Naive thymus-derived CD8-positive, alpha-beta T cell (primary cell): ENCODE measurements at regions not wholly inside any gene's neighbourhood (a gene's known extent, or its start where the extent isn't known, plus 50 kb on each side); places are given as distances from the start of the nearest gene placed in this dataset.

Experiments
- ATAC-seq, 2 donors: fragments of 150-1000 bp; cut with Tn5 transposase in 1 of 2; sonication (Bioruptor Pico), chemical (Tn5 transposase) in 1 of 2; 1 replicate in 1 of 2; 2 replicates in 1 of 2; pipeline ENCODE4 v1.10.0; 2021; ENCODE audit warnings: mild to moderate bottlenecking in 2 of 2, moderate library complexity in 2 of 2
- POLR2A ChIA-PET: fragments of 350-600 bp; sonication (Branson Sonifier 250); formaldehyde crosslinking; loops from one replicate; lab custom pipeline; 2021; ENCODE audit warnings: antibody characterized with exemption; lab: Charles Lee
- DNase-seq, 10 donors: peaks; one replicate each; pipeline versions ENCODE4 v3.0.0 to v3.0.0-alpha.2; 2020 to 2022
- H3K27ac Mint-ChIP-seq, 10 donors: one replicate each; pipeline ENCODE4 v1.8.0; 2020 to 2022; ENCODE audit warnings: mild to moderate bottlenecking in 10 of 10, mixed read lengths in 10 of 10, moderate library complexity in 4 of 10, inconsistent platforms in 1 of 10
- H3K27me3 Mint-ChIP-seq, 5 donors: one replicate each; pipeline ENCODE4 v1.8.0; 2021 to 2022; ENCODE audit warnings: mixed read lengths in 5 of 5
- H3K36me3 Mint-ChIP-seq, 3 donors: one replicate each; pipeline ENCODE4 v1.8.0; 2020 to 2022; ENCODE audit warnings: mixed read lengths in 3 of 3, mild to moderate bottlenecking in 2 of 3, inconsistent platforms in 1 of 3
- H3K4me1 Mint-ChIP-seq, 4 donors: one replicate each; pipeline ENCODE4 v1.8.0; 2021 to 2022; ENCODE audit warnings: mixed read lengths in 4 of 4
- H3K4me3 Mint-ChIP-seq, 10 donors: one replicate each; pipeline ENCODE4 v1.8.0; 2020 to 2022; ENCODE audit warnings: mild to moderate bottlenecking in 10 of 10, mixed read lengths in 10 of 10, moderate library complexity in 6 of 10, inconsistent platforms in 1 of 10
- H3K9me3 Mint-ChIP-seq, 9 donors: one replicate each; pipeline ENCODE4 v1.8.0; 2020 to 2022; ENCODE audit warnings: mixed read lengths in 9 of 9, mild to moderate bottlenecking in 3 of 9, inconsistent platforms in 1 of 9, moderate library complexity in 1 of 9

- Mint-ChIP-seq H3K27me3 (peaks cover 0 to 13% (median 4%) of the 10 kb centered on the region in 5 donors), H3K36me3 (peaks cover 0 to 11% (median 0%) of the 10 kb centered on the region in 3 donors), H3K4me1 (peaks cover 0 to 3% (median 0%) of the 10 kb centered on the region in 4 donors), H3K9me3 (peaks cover 3 to 16% (median 10%) of the 10 kb centered on the region in 9 donors), H3K27ac (no peak overlapping the region), H3K4me3 (no peak overlapping the region)
- POLR2A ChIA-PET = no interaction called here
- ATAC-seq = no peak
- DNase-seq = no peak
Observed at GRCh38 chr2:196353717-196354116, 182.3 kb upstream of the STK17B start.

- peaks cover 0 to 11% (median 0%) of the 10 kb centered on the region in 3 donors for H3K36me3 Mint-ChIP-seq
- H3K27me3 Mint-ChIP-seq = peaks cover 0 to 13% (median 4%) of the 10 kb centered on the region in 5 donors
- no peak for ATAC-seq
Observed at GRCh38 chr2:196354186-196354585, 182.8 kb upstream of the STK17B start.

GRCh38 chr2:196356332-196356731, 185.0 kb upstream of the STK17B start:
- H3K36me3 Mint-ChIP-seq = peaks cover 0 to 11% (median 0%) of the 10 kb centered on the region in 3 donors
- no peak for DNase-seq
- no peak for ATAC-seq
- H3K4me3 Mint-ChIP-seq = no peak overlapping the region
- H3K27ac Mint-ChIP-seq = no peak overlapping the region
- peaks cover 0 to 3% (median 0%) of the 10 kb centered on the region in 4 donors for H3K4me1 Mint-ChIP-seq
- H3K27me3 Mint-ChIP-seq = peaks cover 0 to 13% (median 4%) of the 10 kb centered on the region in 5 donors
- POLR2A ChIA-PET = no interaction called here
- peaks cover 3 to 16% (median 10%) of the 10 kb centered on the region in 9 donors for H3K9me3 Mint-ChIP-seq

More at GRCh38 chr2:196354186-196354585, 182.8 kb upstream of the STK17B start:
- peaks cover 0 to 3% (median 0%) of the 10 kb centered on the region in 4 donors for H3K4me1 Mint-ChIP-seq
- POLR2A ChIA-PET = no interaction called here
- H3K9me3 Mint-ChIP-seq = peaks cover 3 to 16% (median 10%) of the 10 kb centered on the region in 9 donors
- DNase-seq = no peak
- H3K27ac Mint-ChIP-seq = no peak overlapping the region
- no peak overlapping the region for H3K4me3 Mint-ChIP-seq

DNA sequence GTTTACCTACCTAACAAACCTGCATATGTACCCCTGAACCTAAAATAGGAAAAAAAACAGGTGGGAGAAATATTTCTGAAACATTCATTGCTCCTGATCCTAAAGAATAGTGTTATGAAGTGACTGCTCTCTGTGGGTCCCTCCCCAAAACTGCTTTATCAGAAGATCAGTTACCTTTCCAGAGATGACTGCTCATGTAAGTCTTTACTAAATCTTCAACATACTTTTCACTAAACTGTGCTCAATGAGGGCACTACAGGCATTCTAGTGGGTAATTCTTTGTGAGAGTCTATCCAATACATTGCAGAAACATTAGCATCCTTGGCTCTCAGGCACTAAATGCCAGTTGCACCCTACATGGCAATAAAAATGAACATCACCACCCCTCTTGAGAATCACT, 189.3 kb upstream of the STK17B start:
- no peak for ATAC-seq
- DNase-seq = no peak
- H3K27me3 Mint-ChIP-seq = peaks cover 0 to 9% (median 4%) of the 10 kb centered on the region in 5 donors
- no peaks in the 10 kb centered on the region for H3K9me3 Mint-ChIP-seq
- H3K36me3 Mint-ChIP-seq = no peaks in the 10 kb centered on the region
- no peak overlapping the region for H3K4me3 Mint-ChIP-seq
- POLR2A ChIA-PET = no interaction called here
- peaks cover 0 to 3% (median 0%) of the 10 kb centered on the region in 4 donors for H3K4me1 Mint-ChIP-seq
- H3K27ac Mint-ChIP-seq = no peak overlapping the region

DNA sequence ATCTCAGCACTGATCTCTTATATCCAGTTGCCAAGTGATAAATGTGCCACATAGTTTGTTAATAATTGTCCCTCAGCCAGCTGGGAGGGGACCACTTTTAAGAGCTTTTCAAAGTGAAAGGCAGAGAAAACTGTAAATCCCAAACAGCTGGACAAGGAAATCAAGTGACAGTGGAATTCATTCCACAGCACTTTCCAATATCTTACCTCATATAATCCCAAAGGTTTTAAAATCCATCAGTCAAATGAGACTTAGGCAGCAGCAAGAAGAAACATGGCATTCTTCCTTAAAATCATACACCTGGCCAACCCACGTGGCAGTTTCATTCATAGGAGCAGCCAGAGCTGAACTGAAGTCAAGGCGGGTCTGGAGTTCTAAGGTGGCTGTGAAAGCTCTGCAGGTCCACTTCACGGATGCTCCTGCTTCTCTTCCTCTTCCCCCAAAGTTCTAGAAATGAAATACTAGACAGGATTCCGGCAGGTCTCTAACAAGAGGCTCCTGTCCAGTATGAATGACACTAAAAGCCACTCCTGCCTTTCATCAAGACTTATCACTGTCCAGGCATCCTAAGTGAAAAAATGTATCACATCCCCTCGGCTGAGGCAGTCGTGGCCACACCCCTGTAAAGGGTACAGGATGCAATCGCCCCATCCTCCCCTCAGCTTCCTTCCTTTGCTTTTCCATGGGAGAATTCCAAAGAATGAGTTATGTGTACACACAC, 190.4 kb upstream of the STK17B start:
- POLR2A ChIA-PET = no interaction called here

GRCh38 chr2:196362973-196363549, 191.7 kb upstream of the STK17B start:
- ATAC-seq (no peak), DNase-seq (no peak)
- H3K9me3 Mint-ChIP-seq = peaks cover 2 to 16% (median 5%) of the 10 kb centered on the region in 9 donors
- POLR2A ChIA-PET = no interaction called here
- peaks cover 0 to 2% (median 0%) of the 10 kb centered on the region in 5 donors for H3K27me3 Mint-ChIP-seq
- no peak overlapping the region for H3K4me3 Mint-ChIP-seq
- peaks cover 0 to 2% (median 0%) of the 10 kb centered on the region in 4 donors for H3K4me1 Mint-ChIP-seq
- H3K27ac Mint-ChIP-seq = no peak overlapping the region
- peaks cover 0 to 9% (median 2%) of the 10 kb centered on the region in 3 donors for H3K36me3 Mint-ChIP-seq

More for the DNA sequence above, 190.4 kb upstream of the STK17B start:
- Mint-ChIP-seq H3K4me3 (no peak overlapping the region), H3K36me3 (no peaks in the 10 kb centered on the region), H3K4me1 (peaks cover 0 to 2% (median 0%) of the 10 kb centered on the region in 4 donors), H3K27ac (no peak overlapping the region), H3K27me3 (peaks cover 0 to 7% (median 2%) of the 10 kb centered on the region in 5 donors), H3K9me3 (peaks cover 0 to 4% (median 0%) of the 10 kb centered on the region in 9 donors)
- DNase-seq (no peak), ATAC-seq (no peak)

GRCh38 chr2:196365145-196365544, 193.8 kb upstream of the STK17B start:
- Mint-ChIP-seq H3K4me3 (no peak overlapping the region), H3K9me3 (peaks cover 7 to 33% (median 18%) of the 10 kb centered on the region in 9 donors), H3K4me1 (peaks cover 0 to 2% (median 0%) of the 10 kb centered on the region in 4 donors), H3K27me3 (peaks cover 0 to 3% (median 0%) of the 10 kb centered on the region in 5 donors), H3K27ac (no peak overlapping the region), H3K36me3 (peaks cover 0 to 23% (median 7%) of the 10 kb centered on the region in 3 donors)
- POLR2A ChIA-PET = no interaction called here
- no peak for ATAC-seq
- no peak for DNase-seq

- Mint-ChIP-seq H3K4me3 (no peak overlapping the region), H3K9me3 (peaks cover 7 to 35% (median 19%) of the 10 kb centered on the region in 9 donors), H3K27ac (no peak overlapping the region), H3K36me3 (peaks cover 0 to 31% (median 7%) of the 10 kb centered on the region in 3 donors), H3K27me3 (peaks cover 0 to 3% (median 0%) of the 10 kb centered on the region in 5 donors), H3K4me1 (peaks cover 0 to 2% (median 0%) of the 10 kb centered on the region in 4 donors)
- POLR2A ChIA-PET = no interaction called here
- DNase-seq = no peak
- no peak for ATAC-seq
Observed at GRCh38 chr2:196365923-196366322, 194.5 kb upstream of the STK17B start.

- H3K27me3 Mint-ChIP-seq = peaks cover 0 to 3% (median 0%) of the 10 kb centered on the region in 5 donors
- DNase-seq (no peak), ATAC-seq (no peak)
- H3K27ac Mint-ChIP-seq = no peak overlapping the region
- H3K4me3 Mint-ChIP-seq = no peak overlapping the region
- peaks cover 0 to 31% (median 7%) of the 10 kb centered on the region in 3 donors for H3K36me3 Mint-ChIP-seq
- peaks cover 0 to 2% (median 0%) of the 10 kb centered on the region in 4 donors for H3K4me1 Mint-ChIP-seq
- POLR2A ChIA-PET = no interaction called here
- H3K9me3 Mint-ChIP-seq = peaks cover 7 to 35% (median 19%) of the 10 kb centered on the region in 9 donors
Observed at GRCh38 chr2:196367633-196368032, 196.3 kb upstream of the STK17B start.

GRCh38 chr2:196368546-196369225, 197.3 kb upstream of the STK17B start:
- Mint-ChIP-seq H3K4me3 (no peak overlapping the region), H3K27ac (peak overlapping the region in 1 of 10 donors; percentile 79), H3K4me1 (peaks cover 0 to 2% (median 0%) of the 10 kb centered on the region in 4 donors), H3K9me3 (peaks cover 7 to 35% (median 19%) of the 10 kb centered on the region in 9 donors), H3K27me3 (peaks cover 0 to 3% (median 0%) of the 10 kb centered on the region in 5 donors), H3K36me3 (peaks cover 0 to 31% (median 7%) of the 10 kb centered on the region in 3 donors)
- DNase-seq = no peak
- POLR2A ChIA-PET = no interaction called here
- ATAC-seq = no peak

DNA sequence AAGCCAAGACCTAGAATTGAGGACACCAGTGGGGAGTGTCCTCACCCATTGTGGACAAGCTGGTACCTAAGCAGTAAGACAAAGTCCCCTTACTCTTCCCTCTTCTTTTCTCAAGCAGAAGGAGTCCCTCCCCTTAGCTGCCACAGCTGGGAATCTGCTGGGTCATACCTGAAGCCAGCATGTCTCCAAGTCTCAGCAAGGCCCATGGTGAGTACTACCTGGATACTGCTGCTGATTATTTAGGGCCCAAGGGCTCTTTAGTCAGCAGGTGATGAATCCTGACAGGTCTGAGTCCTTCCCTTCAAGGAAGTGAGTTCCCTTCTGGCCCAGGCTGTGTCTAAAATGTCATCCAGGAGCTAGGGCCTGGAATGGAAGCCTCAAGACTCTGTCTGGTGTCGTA, 198.6 kb upstream of the STK17B start:
- POLR2A ChIA-PET = no interaction called here
- Mint-ChIP-seq H3K4me3 (no peak overlapping the region), H3K27ac (no peak overlapping the region), H3K27me3 (peaks cover 0 to 4% (median 4%) of the 10 kb centered on the region in 5 donors), H3K4me1 (peaks cover 0 to 2% (median 0%) of the 10 kb centered on the region in 4 donors), H3K36me3 (peaks cover 0 to 31% (median 7%) of the 10 kb centered on the region in 3 donors), H3K9me3 (peaks cover 7 to 35% (median 19%) of the 10 kb centered on the region in 9 donors)
- no peak for DNase-seq
- ATAC-seq = no peak

DNA sequence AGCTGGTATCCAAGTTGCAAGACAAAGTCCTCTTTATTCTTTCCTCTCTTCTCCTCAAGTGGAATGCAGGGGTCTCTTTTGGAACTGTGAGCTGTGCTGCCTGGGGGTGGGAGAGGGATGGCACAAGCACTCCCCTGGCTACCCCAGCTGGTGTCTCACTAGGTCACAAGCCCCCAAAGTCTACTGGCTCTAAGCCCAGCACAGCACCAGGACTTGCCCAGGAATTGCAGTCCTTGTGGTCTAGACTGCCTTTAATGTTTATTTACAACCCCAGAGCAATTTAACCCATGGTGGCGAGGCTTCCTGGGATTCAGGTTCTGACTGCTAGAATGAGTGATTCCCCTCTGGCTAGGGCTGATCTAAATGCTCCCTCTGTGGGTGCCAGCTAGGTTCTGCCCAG, 199.0 kb upstream of the STK17B start:
- POLR2A ChIA-PET = no interaction called here
- Mint-ChIP-seq H3K27ac (no peak overlapping the region), H3K36me3 (peaks cover 0 to 31% (median 7%) of the 10 kb centered on the region in 3 donors), H3K27me3 (peaks cover 0 to 4% (median 4%) of the 10 kb centered on the region in 5 donors), H3K4me1 (peaks cover 0 to 2% (median 0%) of the 10 kb centered on the region in 4 donors), H3K9me3 (peaks cover 7 to 35% (median 19%) of the 10 kb centered on the region in 9 donors), H3K4me3 (no peak overlapping the region)
- ATAC-seq (no peak), DNase-seq (no peak)
